GM23338 (cell line): ENCODE measurements at regions not wholly inside any gene's neighbourhood (a gene's known extent, or its start where the extent isn't known, plus 50 kb on each side); places are given as distances from the start of the nearest gene placed in this dataset.

Experiments used
- ATAC-seq: fragments of 200-7000 bp; cut with Tn5 transposase; 3 replicates; pipeline ENCODE4 v1.9.1; 2020
- DNase-seq: peaks from one replicate; pipeline ENCODE4 v3.0.0-alpha.2; 2015; ENCODE audit warnings: low spot score
- H2AFZ ChIP-seq: fragments of 200-600 bp; sonication (generic); 2 replicates; pipeline ENCODE4 v1.8.0; 2016; ENCODE audit warnings: antibody characterized with exemption, mild to moderate bottlenecking, moderate library complexity
- H3F3A ChIP-seq: fragments of 200-600 bp; sonication (generic); replicated peaks from 2 replicates; pipeline ENCODE4 v1.8.0; 2017; ENCODE audit warnings: antibody characterized with exemption, mixed run types, low read depth
- H3K27ac ChIP-seq: fragments of 200-600 bp; sonication (generic); 2 replicates; pipeline ENCODE4 v1.6.1; 2016; ENCODE audit warnings: low read depth
- H3K27me3 ChIP-seq: fragments of 200-600 bp; sonication (generic); 2 replicates; pipeline ENCODE4 v1.8.0; 2016; ENCODE audit warnings: mild to moderate bottlenecking, mixed run types, moderate library complexity; ENCODE audit not compliant: insufficient read depth
- H3K36me3 ChIP-seq: fragments of 200-600 bp; sonication (generic); 2 replicates; pipeline ENCODE4 v1.8.0; 2016; ENCODE audit warnings: mild to moderate bottlenecking; ENCODE audit not compliant: insufficient read depth
- H3K4me1 ChIP-seq: fragments of 200-600 bp; sonication (generic); 2 replicates; pipeline ENCODE4 v1.8.0; 2016; ENCODE audit warnings: mild to moderate bottlenecking, moderate library complexity; ENCODE audit not compliant: insufficient read depth
- H3K4me2 ChIP-seq: fragments of 200-600 bp; sonication (generic); 2 replicates; pipeline ENCODE4 v1.7.1; 2017; ENCODE audit warnings: mixed run types
- H3K4me3 ChIP-seq: fragments of 200-600 bp; sonication (generic); 2 replicates; pipeline ENCODE4 v1.6.1; 2016; ENCODE audit warnings: mixed run types
- H3K79me2 ChIP-seq: fragments of 200-600 bp; sonication (generic); replicated peaks from 2 replicates; pipeline ENCODE4 v1.8.0; 2017; ENCODE audit warnings: mild to moderate bottlenecking; ENCODE audit not compliant: insufficient read depth
- H3K9me2 ChIP-seq: fragments of 200-600 bp; sonication (generic); 2 replicates; pipeline ENCODE4 v1.8.0; 2017; ENCODE audit not compliant: insufficient read depth
- H4K20me1 ChIP-seq: fragments of 200-600 bp; sonication (generic); replicated peaks from 2 replicates; pipeline ENCODE4 v1.8.0; 2017; ENCODE audit warnings: mild to moderate bottlenecking; ENCODE audit not compliant: insufficient read depth
- H3K27ac Mint-ChIP-seq: 2 replicates; pipeline ENCODE4 v1.8.0; 2020; ENCODE audit warnings: inconsistent platforms, mild to moderate bottlenecking, moderate library complexity, mixed read lengths
- H3K27me3 Mint-ChIP-seq: 3 replicates; pipeline ENCODE4 v1.8.0; 2022; ENCODE audit warnings: low read depth, mild to moderate bottlenecking, moderate library complexity, mixed read lengths, inconsistent platforms; ENCODE audit not compliant: insufficient read depth, poor library complexity
- H3K36me3 Mint-ChIP-seq: 3 replicates; pipeline ENCODE4 v1.8.0; 2021; ENCODE audit warnings: low read depth, mild to moderate bottlenecking, inconsistent platforms, moderate library complexity, mixed read lengths
- H3K4me1 Mint-ChIP-seq: 3 replicates; pipeline ENCODE4 v1.8.0; 2020; ENCODE audit warnings: mild to moderate bottlenecking, inconsistent platforms, mixed read lengths
- H3K4me3 Mint-ChIP-seq: 3 replicates; pipeline ENCODE4 v1.8.0; 2021; ENCODE audit warnings: moderate library complexity, mild to moderate bottlenecking, inconsistent platforms, mixed read lengths
- H3K9me3 Mint-ChIP-seq: 3 replicates; pipeline ENCODE4 v1.8.0; 2020; ENCODE audit warnings: moderate library complexity, mild to moderate bottlenecking, inconsistent platforms, mixed read lengths
- CTCF ChIP-seq, 2 experiments: fragments of 200-600 bp in 1 of 2; sonication (generic) in 1 of 2; conservative IDR thresholded peaks; 2 replicates each; pipeline versions ENCODE4 v1.5.1 to v1.6.1; 2016 to 2017; ENCODE audit warnings: antibody characterized with exemption in 2 of 2, low read depth in 2 of 2, mild to moderate bottlenecking in 2 of 2, moderate library complexity in 1 of 2
- EZH2 ChIP-seq: fragments of 200-600 bp; sonication (generic); IDR thresholded peaks from one replicate; pipeline ENCODE4 v1.8.0; 2017; ENCODE audit warnings: antibody characterized with exemption, mild to moderate bottlenecking, low read depth; ENCODE audit not compliant: unreplicated experiment
- EZH2phosphoT487 ChIP-seq: fragments of 200-600 bp; sonication (generic); IDR thresholded peaks from one replicate; pipeline ENCODE4 v1.8.1; 2018; ENCODE audit warnings: antibody characterized with exemption; ENCODE audit not compliant: unreplicated experiment
- NANOG ChIP-seq: IDR thresholded peaks from 2 replicates; pipeline ENCODE4 v1.6.1; 2016; ENCODE audit warnings: antibody characterized with exemption, borderline replicate concordance
- POLR2AphosphoS5 ChIP-seq: IDR thresholded peaks from 2 replicates; pipeline ENCODE4 v1.6.1; 2016; ENCODE audit warnings: antibody characterized with exemption, low read depth
- REST ChIP-seq: IDR thresholded peaks from one replicate; pipeline ENCODE4 v1.6.1; 2018; ENCODE audit warnings: antibody characterized with exemption; ENCODE audit not compliant: unreplicated experiment
- STAT1 ChIP-seq: IDR thresholded peaks from one replicate; pipeline ENCODE4 v1.6.1; 2016; ENCODE audit warnings: antibody characterized with exemption; ENCODE audit not compliant: unreplicated experiment
- ZNF331 ChIP-seq: fragments of 250-450 bp; sonication (Bioruptor Pico); IDR thresholded peaks from 2 replicates; pipeline ENCODE4 v1.5.0; 2020; ENCODE audit warnings: low read depth, mild to moderate bottlenecking, moderate library complexity

DNA sequence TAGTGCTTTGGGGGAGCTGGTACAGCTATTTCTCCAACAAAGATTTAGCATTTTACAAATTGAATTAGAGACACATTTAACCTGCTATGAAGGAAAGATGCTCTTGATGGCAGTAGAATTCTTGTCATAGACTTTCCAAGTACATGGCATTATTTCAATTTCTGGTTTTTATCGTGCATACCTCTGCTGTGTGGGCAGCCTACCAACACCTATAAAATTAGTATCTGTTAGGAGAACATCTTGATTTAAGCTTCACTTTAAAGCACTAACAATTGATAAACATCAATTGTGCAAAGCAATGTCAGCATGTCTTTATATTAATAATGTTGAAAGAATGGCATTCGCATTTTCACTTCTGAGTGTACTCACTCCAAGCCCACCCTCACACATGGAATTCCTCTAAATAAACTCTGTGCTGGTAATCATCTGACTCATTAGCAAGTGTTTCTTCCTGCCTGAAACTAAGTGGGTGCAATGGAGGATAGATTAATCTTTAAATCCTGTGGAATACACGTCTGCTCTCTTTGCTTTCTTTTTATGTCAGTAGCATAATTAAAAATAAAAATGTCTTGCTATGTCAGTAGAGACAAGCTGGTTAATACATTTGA, 279.8 kb upstream of the MAGEB18 start:
- H3K27ac ChIP-seq = no peak overlapping the region
- no peaks in the 10 kb centered on the region for H3K79me2 ChIP-seq
- no peaks in the 10 kb centered on the region for H3K36me3 ChIP-seq
- H3K4me2 ChIP-seq = no peak overlapping the region
- no peaks in the 10 kb centered on the region for H3K27me3 Mint-ChIP-seq
- ATAC-seq (no peak), DNase-seq (no peak)
- H3K4me3 Mint-ChIP-seq = no peak overlapping the region
- H3F3A ChIP-seq = no peaks in the 10 kb centered on the region
- no peaks in the 10 kb centered on the region for H3K4me1 ChIP-seq
- TF ChIP-seq NANOG (no peak), POLR2AphosphoS5 (no peak), STAT1 (no peak), CTCF (conservative IDR thresholded peaks at IDR 0.05; ENCODE audit: low read depth in 2 of 2) (no peak; a peak in 1 of 4 replicates), ZNF331 (no peak), EZH2 (no peak)
- no peak overlapping the region for H3K4me3 ChIP-seq
- no peaks in the 10 kb centered on the region for H3K36me3 Mint-ChIP-seq
- H4K20me1 ChIP-seq = no peaks in the 10 kb centered on the region
- no peaks in the 10 kb centered on the region for H3K9me2 ChIP-seq
- no peaks in the 10 kb centered on the region for H3K27me3 ChIP-seq
- H3K9me3 Mint-ChIP-seq = no peaks in the 10 kb centered on the region
- H3K27ac Mint-ChIP-seq = no peak overlapping the region
- no peak overlapping the region for H2AFZ ChIP-seq
- H3K4me1 Mint-ChIP-seq = no peaks in the 10 kb centered on the region

DNA sequence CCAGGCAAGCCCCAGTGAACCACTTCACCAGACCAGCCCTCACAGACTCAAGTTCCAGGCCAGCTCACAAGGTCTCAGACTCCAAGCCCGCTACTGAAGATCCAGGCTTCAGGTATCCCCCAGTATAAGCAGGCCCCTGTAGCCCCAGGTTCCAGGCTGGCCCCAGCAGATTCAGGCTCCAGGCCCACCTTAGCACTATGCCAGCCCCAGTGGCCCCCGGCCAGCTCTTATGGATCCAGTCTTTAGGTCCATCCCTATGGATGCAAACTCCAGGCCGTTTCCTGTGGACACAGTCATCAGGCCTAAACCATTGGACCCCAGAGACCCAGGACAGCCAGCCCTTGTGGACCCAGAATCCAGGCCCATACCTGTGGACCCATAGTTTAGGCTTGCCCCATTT, 277.8 kb upstream of the MAGEB18 start:
- Histone ChIP-seq H3K79me2 (no peaks in the 10 kb centered on the region), H3K4me3 (no peak overlapping the region), H3F3A (no peaks in the 10 kb centered on the region), H3K4me1 (no peaks in the 10 kb centered on the region), H4K20me1 (no peaks in the 10 kb centered on the region), H3K4me2 (no peak overlapping the region), H2AFZ (no peak overlapping the region), H3K27me3 (no peaks in the 10 kb centered on the region), H3K9me2 (no peaks in the 10 kb centered on the region), H3K27ac (no peak overlapping the region), H3K36me3 (no peaks in the 10 kb centered on the region)
- Mint-ChIP-seq H3K27ac (no peak overlapping the region), H3K4me3 (no peak overlapping the region), H3K27me3 (no peaks in the 10 kb centered on the region), H3K36me3 (no peaks in the 10 kb centered on the region), H3K4me1 (no peaks in the 10 kb centered on the region), H3K9me3 (no peaks in the 10 kb centered on the region)
- no peak for TF ChIP-seq CTCF (conservative IDR thresholded peaks at IDR 0.05; ENCODE audit: low read depth in 2 of 2)
- TF ChIP-seq POLR2AphosphoS5 = no peak
- DNase-seq (no peak), ATAC-seq (no peak)

DNA sequence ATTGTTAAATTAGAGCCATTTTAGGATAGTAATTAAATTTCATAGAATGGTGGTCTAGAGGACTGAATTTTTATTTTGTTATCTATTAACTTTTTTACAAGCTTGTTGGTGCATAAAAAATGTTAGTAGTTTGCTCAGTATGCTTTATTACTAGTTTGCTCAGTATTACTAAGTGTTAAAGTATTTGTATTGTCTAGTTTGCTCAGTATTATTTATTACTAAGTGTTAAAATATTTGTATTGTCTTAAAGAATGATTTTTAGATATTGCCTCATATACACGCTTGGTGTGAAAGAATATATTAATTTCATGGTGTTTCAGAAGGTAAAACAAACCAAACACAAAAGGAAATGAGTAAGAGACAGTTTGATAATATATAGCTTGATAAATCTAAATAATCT, 268.4 kb upstream of the MAGEB18 start:
- Histone ChIP-seq H3K27ac (no peak overlapping the region), H3K4me3 (no peak overlapping the region), H2AFZ (no peak overlapping the region), H3K79me2 (no peaks in the 10 kb centered on the region), H4K20me1 (no peaks in the 10 kb centered on the region), H3K27me3 (no peaks in the 10 kb centered on the region), H3K36me3 (no peaks in the 10 kb centered on the region), H3K4me2 (no peak overlapping the region), H3K9me2 (no peaks in the 10 kb centered on the region), H3F3A (no peaks in the 10 kb centered on the region), H3K4me1 (no peaks in the 10 kb centered on the region)
- Mint-ChIP-seq H3K36me3 (no peaks in the 10 kb centered on the region), H3K4me1 (peaks cover 6% of the 10 kb centered on the region), H3K4me3 (no peak overlapping the region), H3K27me3 (no peaks in the 10 kb centered on the region), H3K9me3 (no peaks in the 10 kb centered on the region), H3K27ac (no peak overlapping the region)
- no peak for ATAC-seq
- DNase-seq = no peak
- TF ChIP-seq CTCF (conservative IDR thresholded peaks at IDR 0.05; ENCODE audit: low read depth in 2 of 2) (no peak), STAT1 (no peak), ZNF331 (no peak), REST (no peak), EZH2phosphoT487 (no peak), POLR2AphosphoS5 (no peak), EZH2 (no peak), NANOG (no peak)
